Stimulated activated naive CD8-positive, alpha-beta T cell treated with anti-CD3 and anti-CD28 coated beads, Interleukin-15, amount 100 ng/mL, for 72 hours (primary cell): ENCODE measurements at regions not wholly inside any gene's neighbourhood (a gene's known extent, or its start where the extent isn't known, plus 50 kb on each side); places are given as distances from the start of the nearest gene placed in this dataset.
"Not testable (repeated sequence)": the region's sequence is repeated elsewhere in the genome, so short reads cannot be mapped to it uniquely, and the experiment has no call there.

Source experiments
- ATAC-seq: fragments of 150-1000 bp; cut with Tn5 transposase; 2 replicates; pipeline ENCODE4 v1.10.0; 2021; ENCODE audit warnings: mild to moderate bottlenecking, moderate library complexity
- DNase-seq, 2 donors: peaks; one replicate each; pipeline ENCODE4 v3.0.0; 2021 to 2022
- H3K27ac Mint-ChIP-seq, 2 donors: one replicate each; pipeline ENCODE4 v1.8.0; 2022; ENCODE audit warnings: mild to moderate bottlenecking in 2 of 2, mixed read lengths in 2 of 2, moderate library complexity in 2 of 2
- H3K27me3 Mint-ChIP-seq: one replicate; pipeline ENCODE4 v1.8.0; 2022; ENCODE audit warnings: mixed read lengths
- H3K4me1 Mint-ChIP-seq: one replicate; pipeline ENCODE4 v1.8.0; 2022; ENCODE audit warnings: mild to moderate bottlenecking, mixed read lengths
- H3K4me3 Mint-ChIP-seq, 2 donors: one replicate each; pipeline ENCODE4 v1.8.0; 2022; ENCODE audit warnings: mild to moderate bottlenecking in 2 of 2, mixed read lengths in 2 of 2, moderate library complexity in 1 of 2
- H3K9me3 Mint-ChIP-seq, 2 donors: one replicate each; pipeline ENCODE4 v1.8.0; 2022; ENCODE audit warnings: mixed read lengths in 2 of 2

- H3K9me3 Mint-ChIP-seq: peaks cover 9 to 53% of the 10 kb centered on the region in 2 donors
- no peak overlapping the region for H3K27ac Mint-ChIP-seq
- DNase-seq (no peak), ATAC-seq (no peak)
- H3K4me3 Mint-ChIP-seq: no peak overlapping the region
- no peaks in the 10 kb centered on the region for H3K4me1 Mint-ChIP-seq
- no peaks in the 10 kb centered on the region for H3K27me3 Mint-ChIP-seq
These were observed 223.2 kb downstream of the RERGL start for GRCh38 chr12:17866802-17867201.

DNA sequence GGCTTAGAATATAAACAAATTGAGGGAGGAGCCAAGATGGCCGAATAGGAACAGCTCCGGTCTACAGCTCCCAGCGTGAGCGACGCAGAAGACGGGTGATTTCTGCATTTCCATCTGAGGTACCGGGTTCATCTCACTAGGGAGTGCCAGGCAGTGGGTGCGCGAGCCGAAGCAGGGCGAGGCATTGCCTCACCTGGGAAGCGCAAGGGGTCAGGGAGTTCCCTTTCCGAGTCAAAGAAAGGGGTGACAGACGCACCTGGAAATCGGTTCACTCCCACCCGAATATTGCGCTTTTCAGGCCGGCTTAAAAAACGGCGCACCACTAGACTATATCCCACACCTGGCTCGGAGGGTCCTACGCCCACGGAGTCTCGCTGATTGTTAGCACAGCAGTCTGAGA is 234.4 kb downstream of the RERGL start:
- H3K27me3 Mint-ChIP-seq, H3K4me1 Mint-ChIP-seq, H3K27ac Mint-ChIP-seq, H3K4me3 Mint-ChIP-seq, DNase-seq, ATAC-seq: not testable (repeated sequence)
- peaks cover 12 to 14% of the 10 kb centered on the region in 2 donors for H3K9me3 Mint-ChIP-seq

- no peak overlapping the region for H3K27ac Mint-ChIP-seq
- H3K27me3 Mint-ChIP-seq: no peaks in the 10 kb centered on the region
- DNase-seq (no peak), ATAC-seq (no peak)
- no peaks in the 10 kb centered on the region for H3K4me1 Mint-ChIP-seq
- H3K4me3 Mint-ChIP-seq: no peak overlapping the region
- H3K9me3 Mint-ChIP-seq: peaks cover 12 to 14% of the 10 kb centered on the region in 2 donors
These were observed 236.9 kb downstream of the RERGL start for GRCh38 chr12:17853054-17853453.

DNA sequence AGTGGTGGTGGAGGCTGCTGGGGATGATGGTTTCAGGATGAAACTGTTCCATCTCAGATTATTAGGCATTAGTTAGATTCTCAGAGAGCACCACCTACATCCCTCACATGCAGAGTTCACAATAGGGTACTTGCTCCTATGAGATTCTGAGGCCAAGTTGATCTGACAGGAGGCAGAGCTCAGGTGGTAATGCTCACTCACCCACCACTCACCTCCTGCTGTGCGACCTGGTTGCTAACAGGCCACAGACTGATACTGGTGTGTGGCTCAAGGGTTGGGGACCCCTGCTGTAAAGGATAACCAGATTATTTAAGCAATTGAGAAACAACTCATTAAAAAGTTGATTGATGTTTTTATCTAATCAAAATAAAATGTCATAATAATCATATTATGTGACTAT is 248.5 kb downstream of the RERGL start:
- H3K27ac Mint-ChIP-seq: no peak overlapping the region
- no peak for DNase-seq

DNA sequence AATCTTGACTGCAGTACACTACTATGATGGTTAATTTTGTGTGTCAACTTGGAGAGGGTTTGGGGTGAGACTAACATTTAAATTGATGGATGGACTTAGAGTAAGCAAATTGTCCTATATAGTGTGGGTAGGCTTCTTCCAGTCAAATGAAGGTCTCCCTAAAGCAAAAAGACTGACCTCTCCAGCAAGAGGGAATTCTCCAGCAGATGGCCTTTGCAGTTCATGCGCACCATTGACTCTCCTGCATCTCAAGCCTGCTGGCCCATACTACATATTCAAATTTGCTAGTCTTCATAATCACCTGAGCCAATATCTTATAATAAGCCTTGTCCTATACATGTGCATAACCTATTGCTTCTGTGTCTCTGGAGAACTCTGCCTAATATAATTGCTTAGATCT is 260.2 kb downstream of the RERGL start:
- H3K27ac Mint-ChIP-seq: no peak overlapping the region
- no peaks in the 10 kb centered on the region for H3K9me3 Mint-ChIP-seq
- H3K27me3 Mint-ChIP-seq: no peaks in the 10 kb centered on the region
- no peak overlapping the region for H3K4me3 Mint-ChIP-seq
- no peak for DNase-seq
- ATAC-seq: no peak
- H3K4me1 Mint-ChIP-seq: no peaks in the 10 kb centered on the region

More for the DNA sequence above, 248.5 kb downstream of the RERGL start:
- no peak for ATAC-seq
- Mint-ChIP-seq H3K4me3 (no peak overlapping the region), H3K9me3 (peaks cover 7 to 16% of the 10 kb centered on the region in 2 donors), H3K27me3 (no peaks in the 10 kb centered on the region), H3K4me1 (no peaks in the 10 kb centered on the region)

DNA sequence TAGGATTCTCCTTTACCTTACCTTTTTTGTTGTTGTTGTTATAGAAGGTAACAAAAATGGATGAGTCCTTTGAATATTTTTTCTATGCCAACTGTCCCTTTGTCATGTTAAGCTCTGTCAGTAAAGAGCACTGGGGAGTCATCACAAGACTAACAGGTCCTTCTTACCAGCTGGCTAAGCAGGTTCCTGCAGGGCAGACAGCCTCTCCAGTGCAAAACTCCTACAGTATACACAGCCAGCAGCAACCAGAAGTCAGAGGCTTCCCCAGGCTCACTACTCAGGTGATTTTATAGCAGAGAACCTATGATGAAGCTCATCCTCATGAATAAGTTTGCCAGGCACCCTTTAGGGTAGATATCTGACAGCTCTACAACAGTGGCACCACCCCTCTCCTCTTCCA is 271.1 kb downstream of the RERGL start:
- no peak for ATAC-seq
- H3K27ac Mint-ChIP-seq: no peak overlapping the region
- H3K4me3 Mint-ChIP-seq: no peak overlapping the region
- no peaks in the 10 kb centered on the region for H3K27me3 Mint-ChIP-seq
- no peak for DNase-seq
- peaks cover 3 to 37% of the 10 kb centered on the region in 2 donors for H3K9me3 Mint-ChIP-seq
- H3K4me1 Mint-ChIP-seq: no peaks in the 10 kb centered on the region

- Mint-ChIP-seq H3K4me3 (no peak overlapping the region), H3K9me3 (peaks cover 30 to 42% of the 10 kb centered on the region in 2 donors), H3K27ac (no peak overlapping the region), H3K4me1 (no peaks in the 10 kb centered on the region), H3K27me3 (no peaks in the 10 kb centered on the region)
- no peak for DNase-seq
- no peak for ATAC-seq
These were observed 279.6 kb downstream of the RERGL start for GRCh38 chr12:17810399-17810798.

DNA sequence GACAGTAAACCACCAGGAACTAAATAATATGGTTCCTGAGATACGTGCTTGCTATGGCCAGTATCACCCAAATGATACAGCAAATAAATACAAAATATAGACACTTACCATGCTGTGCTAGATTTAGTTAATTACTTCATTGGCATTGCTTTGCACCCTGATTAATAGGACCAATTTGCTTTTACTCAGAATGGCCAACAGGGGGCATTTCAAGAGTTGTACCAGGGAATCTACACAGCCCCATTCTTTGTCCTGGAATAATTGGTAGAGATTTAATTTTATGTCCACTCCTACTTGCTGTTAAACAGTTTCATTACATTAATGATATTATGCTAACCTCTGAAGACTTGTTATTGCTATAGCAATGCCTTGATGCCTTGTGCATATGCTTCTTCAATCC is 280.8 kb downstream of the RERGL start:
- DNase-seq (no peak), ATAC-seq (no peak)
- H3K27ac Mint-ChIP-seq: no peak overlapping the region
- H3K9me3 Mint-ChIP-seq: peaks cover 30 to 31% of the 10 kb centered on the region in 2 donors
- no peak overlapping the region for H3K4me3 Mint-ChIP-seq
- no peaks in the 10 kb centered on the region for H3K27me3 Mint-ChIP-seq
- no peaks in the 10 kb centered on the region for H3K4me1 Mint-ChIP-seq

DNA sequence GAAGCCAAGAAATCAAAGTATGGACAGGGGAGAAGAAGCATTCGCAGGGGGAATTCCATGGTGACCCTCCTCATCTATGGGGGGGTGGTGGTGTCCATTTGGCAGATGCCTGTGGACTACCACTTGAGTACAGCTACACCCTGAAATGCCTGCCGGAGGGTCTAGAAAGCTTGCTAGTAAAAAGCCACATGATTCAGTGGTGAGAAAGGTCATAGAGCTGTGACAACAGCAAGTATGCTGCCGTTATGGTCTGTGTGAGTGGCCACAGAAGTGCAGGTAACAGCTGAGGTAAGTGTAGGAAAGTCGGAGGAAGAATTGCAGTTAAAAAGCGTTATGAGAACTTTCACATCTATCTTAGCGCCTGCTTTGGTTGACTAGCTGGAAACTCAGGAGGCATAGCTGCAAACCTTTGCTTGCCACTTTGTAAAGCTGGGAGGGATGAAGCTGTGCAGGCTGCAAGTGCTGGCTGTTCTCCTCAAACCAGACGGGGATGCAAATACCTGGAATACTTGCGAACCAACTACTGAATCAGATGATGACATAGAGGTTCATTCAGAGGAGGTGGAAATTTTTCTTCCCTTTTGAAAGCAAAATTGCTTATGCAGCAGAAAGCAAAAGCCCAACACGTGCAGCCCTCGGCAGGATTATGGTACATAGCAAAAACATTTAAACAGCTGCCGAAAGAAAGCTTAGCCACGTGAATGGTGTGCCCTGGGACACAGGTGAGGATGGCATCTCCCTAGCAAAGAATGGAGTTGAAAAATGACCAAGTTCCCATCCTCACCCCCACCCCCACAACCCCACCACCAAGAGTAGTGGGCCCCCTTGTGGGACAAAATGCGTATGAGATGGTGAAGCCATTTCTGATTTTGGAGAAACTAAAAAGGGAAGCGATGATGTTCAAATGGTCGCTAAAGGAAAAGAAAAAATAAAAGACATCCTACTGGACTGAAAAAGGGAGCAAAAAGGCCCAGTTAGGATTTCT is 287.0 kb downstream of the RERGL start:
- Mint-ChIP-seq H3K27me3 (no peaks in the 10 kb centered on the region), H3K4me1 (no peaks in the 10 kb centered on the region), H3K27ac (no peak overlapping the region), H3K4me3 (no peak overlapping the region), H3K9me3 (peaks cover 16 to 31% of the 10 kb centered on the region in 2 donors)
- ATAC-seq (no peak), DNase-seq (no peak)

DNA sequence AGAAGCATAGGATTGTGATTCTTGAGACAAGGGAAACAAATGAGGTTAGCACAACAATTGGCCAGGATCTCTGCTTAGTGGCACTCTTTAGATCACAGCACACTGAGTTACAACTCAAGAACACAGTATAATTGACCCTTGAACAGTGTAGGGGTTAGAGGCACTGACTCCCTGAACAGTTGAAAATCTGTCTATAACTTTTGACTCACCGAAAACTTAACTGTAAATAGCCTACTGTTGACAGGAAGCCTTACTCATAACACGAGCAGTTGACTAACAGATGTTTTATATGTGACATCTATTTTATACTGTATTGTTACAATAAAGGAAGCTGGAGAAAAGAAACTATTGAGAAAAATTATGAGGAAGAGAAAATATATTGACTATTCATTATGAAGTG is 296.1 kb downstream of the RERGL start:
- H3K27ac Mint-ChIP-seq: no peak overlapping the region

GRCh38 chr12:17778242-17778641 is 311.8 kb downstream of the RERGL start:
- no peak for DNase-seq
- no peak for ATAC-seq
- H3K9me3 Mint-ChIP-seq: peaks cover 16 to 17% of the 10 kb centered on the region in 2 donors
- H3K27ac Mint-ChIP-seq: no peak overlapping the region
- no peaks in the 10 kb centered on the region for H3K4me1 Mint-ChIP-seq
- H3K27me3 Mint-ChIP-seq: no peaks in the 10 kb centered on the region
- H3K4me3 Mint-ChIP-seq: no peak overlapping the region

More for the DNA sequence above, 296.1 kb downstream of the RERGL start:
- no peak for DNase-seq
- H3K9me3 Mint-ChIP-seq: peaks cover 4% of the 10 kb centered on the region in 2 donors
- no peak for ATAC-seq
- H3K4me3 Mint-ChIP-seq: no peak overlapping the region
- no peaks in the 10 kb centered on the region for H3K27me3 Mint-ChIP-seq
- H3K4me1 Mint-ChIP-seq: no peaks in the 10 kb centered on the region

DNA sequence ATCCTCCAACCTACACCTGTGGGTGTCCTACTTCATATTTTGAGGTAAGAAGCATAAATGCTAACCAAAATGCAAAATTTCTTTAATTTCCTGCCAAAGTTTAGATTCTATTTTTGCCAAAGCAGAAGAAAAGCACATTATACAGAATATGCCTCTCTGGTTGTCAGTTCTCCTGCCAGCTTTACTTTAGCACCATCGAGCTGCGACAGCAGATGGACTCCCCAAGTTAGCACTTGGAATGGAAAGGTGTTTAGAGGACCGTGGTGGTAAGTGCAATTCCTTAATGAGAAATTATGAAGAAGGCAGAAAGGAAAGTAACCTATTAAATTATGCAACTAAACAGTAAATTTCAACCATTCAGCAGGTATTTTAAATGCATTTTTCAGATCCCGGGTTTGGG is 326.6 kb downstream of the RERGL start:
- no peak for ATAC-seq
- no peak overlapping the region for H3K27ac Mint-ChIP-seq
- no peak overlapping the region for H3K4me3 Mint-ChIP-seq
- no peaks in the 10 kb centered on the region for H3K4me1 Mint-ChIP-seq
- peaks cover 17 to 18% of the 10 kb centered on the region in 2 donors for H3K9me3 Mint-ChIP-seq
- no peaks in the 10 kb centered on the region for H3K27me3 Mint-ChIP-seq
- no peak for DNase-seq

GRCh38 chr12:17759982-17760381 is 330.0 kb downstream of the RERGL start:
- no peak overlapping the region for H3K4me3 Mint-ChIP-seq
- no peaks in the 10 kb centered on the region for H3K27me3 Mint-ChIP-seq
- no peak for ATAC-seq
- no peak overlapping the region for H3K27ac Mint-ChIP-seq
- no peaks in the 10 kb centered on the region for H3K4me1 Mint-ChIP-seq
- H3K9me3 Mint-ChIP-seq: peaks cover 30 to 40% of the 10 kb centered on the region in 2 donors
- DNase-seq: no peak
